HG03457 (cell line): ENCODE measurements at regions not wholly inside any gene's neighbourhood (a gene's known extent, or its start where the extent isn't known, plus 50 kb on each side); places are given as distances from the start of the nearest gene placed in this dataset.

Experiments
- ATAC-seq: cut with Tn5 transposase; IDR thresholded peaks from one replicate; pipeline ENCODE4 v1.9.1; 2021; ENCODE audit warnings: moderate number of reproducible peaks; ENCODE audit not compliant: unreplicated experiment

DNA sequence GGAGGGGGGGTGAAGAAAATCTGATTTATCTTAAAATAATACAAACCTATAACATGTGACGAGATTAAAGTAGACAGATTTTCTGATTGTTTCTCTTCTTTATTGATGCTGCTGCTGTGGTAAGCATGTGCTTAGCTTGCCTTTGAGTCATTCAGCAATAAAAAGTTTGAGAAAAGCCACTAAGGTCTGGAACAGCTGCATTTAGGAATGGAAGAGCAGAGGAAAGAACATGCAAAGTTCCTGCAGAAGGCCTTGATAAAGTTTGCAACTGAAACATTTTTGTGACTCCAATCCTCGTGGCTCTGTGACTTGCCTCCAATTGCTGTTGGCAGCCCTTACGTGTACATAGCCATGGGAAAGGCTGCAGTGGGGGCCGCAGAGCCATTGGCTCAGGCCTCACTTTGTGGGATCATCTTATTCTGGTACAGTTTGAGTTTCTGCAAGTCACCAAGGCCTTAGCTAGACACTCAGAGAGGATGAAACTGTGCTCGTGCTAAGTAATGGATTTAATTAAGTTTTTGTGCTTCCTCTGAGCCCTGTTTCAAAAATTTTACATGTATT is 370.2 kb downstream of the AASDHPPT start:
- ATAC-seq, result no peak

DNA sequence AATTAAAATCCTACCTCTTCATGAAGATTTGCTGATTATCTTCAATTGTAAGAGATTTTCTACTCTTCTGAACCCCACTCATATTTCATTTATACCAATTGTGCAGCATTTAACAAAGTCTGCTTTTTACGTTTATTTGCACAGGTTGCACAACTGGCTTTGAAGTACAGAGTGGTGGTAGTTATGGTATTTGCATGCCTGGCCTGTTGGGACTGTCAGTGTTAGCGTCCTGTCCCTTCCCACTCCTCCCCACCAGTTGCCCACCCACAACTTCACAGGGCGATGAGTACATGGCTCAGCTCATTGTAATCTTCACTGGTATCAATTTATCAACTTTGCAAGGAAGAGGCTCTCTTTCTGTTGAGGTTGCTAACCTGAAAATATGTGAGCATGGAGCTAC is 372.3 kb downstream of the AASDHPPT start:
- no peak for ATAC-seq

DNA sequence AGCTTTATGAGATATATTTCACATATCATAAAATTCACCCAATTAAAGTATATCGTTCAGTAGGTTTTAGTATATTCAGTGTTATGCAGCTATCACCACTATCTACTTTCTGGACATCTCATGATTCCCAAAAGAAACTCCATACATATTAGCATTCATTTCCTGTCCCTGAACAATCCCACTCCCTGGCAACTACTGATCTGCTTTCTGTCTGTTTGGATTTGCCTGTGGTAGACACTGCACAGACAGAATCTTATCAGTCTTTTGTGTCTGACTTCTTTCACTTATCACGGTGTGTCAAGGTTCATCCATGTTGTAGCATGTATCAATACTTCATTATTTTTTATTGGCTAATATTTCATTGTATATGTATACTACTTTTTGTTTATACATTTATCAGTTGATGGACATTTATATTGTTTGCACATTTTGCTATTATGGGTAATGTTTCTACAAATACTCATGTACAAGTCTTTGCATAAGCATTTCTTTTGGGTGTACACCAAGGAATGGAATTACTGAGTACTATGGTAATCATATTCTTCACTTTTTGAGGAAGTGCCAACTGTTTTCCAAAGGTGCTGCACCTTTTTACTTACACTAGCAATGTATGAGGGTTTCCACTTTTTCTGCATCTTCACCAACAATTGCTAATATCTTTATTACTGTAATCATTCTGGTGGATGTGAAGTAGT is 373.9 kb downstream of the AASDHPPT start:
- ATAC-seq, result no peak

DNA sequence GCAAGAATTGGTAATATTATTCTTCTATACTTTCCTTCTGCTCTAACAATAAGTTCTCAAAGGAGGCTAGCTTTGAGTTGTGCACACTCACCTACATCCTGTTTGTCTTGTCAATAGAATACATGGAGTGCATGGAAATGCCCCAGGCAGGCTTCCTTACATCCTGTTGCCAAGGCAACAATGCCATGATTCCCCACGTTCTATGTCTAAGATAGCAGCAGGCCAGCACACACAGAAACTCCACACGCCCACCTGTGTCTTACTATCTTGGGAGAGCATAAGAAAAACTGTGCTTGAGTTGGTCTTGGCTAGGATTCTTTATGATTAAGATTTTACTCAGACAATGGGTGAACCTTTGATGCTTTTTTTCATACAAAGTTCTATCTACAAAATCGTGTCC is 379.2 kb downstream of the AASDHPPT start:
- no peak for ATAC-seq

DNA sequence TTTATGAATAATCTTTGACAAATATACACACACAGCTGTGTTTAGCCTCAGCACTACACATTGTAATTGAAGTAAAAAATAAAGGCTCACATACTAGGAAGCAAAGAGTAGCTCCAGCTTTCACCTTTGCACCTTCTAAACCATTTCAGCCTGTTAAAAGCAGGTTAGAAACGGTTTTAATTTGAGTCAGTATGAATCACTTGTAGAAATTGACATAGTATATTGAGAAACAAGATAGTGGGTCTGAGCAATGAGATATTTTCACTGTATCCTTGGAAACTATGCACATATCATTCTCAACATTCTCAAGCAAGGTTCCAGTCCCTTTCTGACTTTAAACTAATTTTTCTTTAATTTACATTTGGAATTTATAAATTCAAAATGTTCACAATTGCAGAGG is 380.3 kb downstream of the AASDHPPT start:
- ATAC-seq, result no peak

DNA sequence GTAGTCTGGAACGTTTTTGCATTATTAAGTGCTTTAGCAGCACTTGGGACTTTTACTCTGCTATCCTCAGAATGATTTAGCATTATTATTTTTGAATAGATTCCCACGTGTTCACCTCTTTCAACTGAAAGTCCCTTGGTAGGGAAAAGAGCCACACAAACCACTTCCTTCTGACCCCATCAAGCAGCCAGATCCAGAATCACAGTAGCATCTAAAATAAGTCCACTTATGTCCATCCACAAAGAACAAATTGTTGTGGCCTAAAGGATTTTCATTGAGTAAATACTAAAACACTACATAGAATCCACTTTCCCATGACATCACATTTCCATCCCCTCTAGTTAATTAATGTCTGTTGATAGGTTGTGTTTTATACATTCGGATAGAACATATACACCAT is 381.7 kb downstream of the AASDHPPT start:
- ATAC-seq, result no peak

DNA sequence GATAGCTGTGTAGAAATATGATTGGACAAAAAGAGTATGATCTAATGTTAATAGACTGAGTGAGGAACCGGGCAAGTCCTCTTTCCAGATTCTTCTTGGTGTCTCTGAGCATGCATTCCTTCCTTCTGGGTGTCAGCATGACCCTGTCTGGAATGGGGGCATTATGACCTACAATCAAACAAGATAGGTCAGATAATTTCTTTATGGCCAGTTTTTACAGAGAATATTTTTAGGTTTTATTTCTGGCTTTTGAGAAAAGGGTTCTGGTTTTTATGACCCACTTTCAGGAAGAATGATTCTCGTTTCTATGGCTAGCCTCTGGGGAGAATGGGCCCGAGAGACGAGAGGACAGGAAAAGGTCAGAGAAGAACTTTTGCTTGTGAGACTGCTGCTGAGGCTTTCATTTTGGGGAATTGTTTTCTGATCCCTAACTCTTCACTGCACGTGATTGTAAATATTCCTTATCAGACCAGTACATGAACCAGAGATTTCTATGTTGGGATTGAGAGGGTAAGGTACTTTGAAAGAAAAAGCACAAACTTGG is 383.8 kb downstream of the AASDHPPT start:
- ATAC-seq, result no peak

DNA sequence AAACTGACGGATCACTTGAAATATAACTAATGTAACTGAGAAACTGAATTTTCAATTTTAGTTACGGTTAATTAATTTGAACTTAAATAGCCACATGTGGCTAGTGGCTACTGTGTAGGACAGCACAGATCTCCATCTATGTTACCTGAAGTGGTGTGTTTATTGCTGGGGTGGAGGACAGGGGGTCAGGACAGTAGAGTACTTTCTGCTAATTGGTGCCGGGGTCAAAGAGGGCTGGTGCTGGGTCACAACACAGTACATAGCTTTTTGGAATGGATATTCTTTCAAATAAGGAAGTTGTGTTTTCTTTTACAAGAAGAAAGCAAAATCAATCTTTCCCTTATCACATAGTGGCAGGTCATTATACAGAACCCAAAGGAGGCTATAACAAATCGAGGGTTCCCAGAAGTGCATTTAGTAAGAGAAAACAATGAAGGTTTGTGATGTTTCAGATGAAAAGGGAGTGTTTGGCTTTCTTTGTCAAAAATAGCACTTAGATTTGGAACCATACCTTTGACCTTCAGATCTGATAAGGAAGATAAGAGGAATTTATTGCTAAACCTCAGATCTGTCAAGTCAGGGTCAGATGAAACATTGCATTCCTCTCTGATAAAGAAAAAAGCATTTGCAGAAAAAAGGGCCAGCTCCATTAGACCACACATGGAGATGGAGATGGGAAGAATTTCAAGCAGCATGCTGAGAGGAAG is 384.5 kb downstream of the AASDHPPT start:
- ATAC-seq, result no peak

DNA sequence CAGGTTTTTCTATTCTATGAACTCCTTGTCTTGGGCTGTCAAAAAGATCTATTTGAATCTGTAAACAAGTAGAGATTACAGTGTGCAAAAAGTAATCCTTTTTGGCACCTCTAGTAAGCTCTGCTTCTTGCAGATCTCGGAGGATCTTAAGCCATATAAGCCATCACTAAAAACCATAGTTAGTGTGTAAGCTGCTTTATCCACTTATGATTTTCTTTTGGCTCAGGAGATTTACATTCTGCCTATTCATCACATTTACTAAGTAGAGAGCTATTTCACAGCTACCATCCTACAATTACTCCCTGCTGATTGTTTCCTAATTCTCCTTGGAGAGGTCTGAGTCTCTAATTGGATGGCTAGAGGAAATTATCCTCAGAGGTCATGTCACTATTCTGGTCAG is 385.7 kb downstream of the AASDHPPT start:
- ATAC-seq, result no peak

DNA sequence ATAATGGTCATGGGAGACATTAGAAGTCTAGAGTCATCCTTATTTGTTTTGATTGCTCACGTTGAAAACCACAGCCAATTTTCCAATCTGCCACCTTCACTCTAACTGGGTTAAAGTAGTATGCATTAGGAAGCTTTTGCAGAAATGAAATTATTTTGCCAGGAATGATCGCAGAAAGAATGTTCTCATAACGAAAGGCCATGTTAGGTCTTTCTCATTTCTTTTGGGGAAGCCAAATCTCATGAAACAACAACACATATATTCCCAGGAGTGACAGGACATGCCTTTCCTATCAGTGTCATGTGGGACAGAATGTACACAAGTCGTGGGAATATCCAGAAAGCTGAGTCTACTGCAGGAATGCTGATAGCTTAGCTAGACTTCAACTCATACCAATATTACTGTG is 386.3 kb downstream of the AASDHPPT start:
- ATAC-seq, result no peak

DNA sequence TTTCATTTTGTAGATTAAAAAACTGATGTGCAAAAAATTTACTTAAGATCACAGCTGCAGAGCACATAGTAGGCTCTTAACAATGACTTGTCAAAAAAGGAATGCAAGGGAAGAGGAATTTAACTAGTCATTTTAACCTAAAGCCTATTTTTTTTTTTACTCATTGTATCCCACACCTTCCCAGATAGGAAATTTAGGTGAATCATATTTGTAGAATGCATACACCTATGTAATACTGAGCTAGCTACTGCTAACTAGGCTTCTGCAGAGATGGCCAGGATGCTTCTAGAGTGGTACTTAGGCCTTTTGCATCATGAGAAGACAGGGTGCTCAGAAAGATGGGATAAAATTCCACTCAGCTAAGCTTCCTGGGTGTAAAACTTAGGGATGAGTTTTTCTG is 387.3 kb downstream of the AASDHPPT start:
- no peak for ATAC-seq

DNA sequence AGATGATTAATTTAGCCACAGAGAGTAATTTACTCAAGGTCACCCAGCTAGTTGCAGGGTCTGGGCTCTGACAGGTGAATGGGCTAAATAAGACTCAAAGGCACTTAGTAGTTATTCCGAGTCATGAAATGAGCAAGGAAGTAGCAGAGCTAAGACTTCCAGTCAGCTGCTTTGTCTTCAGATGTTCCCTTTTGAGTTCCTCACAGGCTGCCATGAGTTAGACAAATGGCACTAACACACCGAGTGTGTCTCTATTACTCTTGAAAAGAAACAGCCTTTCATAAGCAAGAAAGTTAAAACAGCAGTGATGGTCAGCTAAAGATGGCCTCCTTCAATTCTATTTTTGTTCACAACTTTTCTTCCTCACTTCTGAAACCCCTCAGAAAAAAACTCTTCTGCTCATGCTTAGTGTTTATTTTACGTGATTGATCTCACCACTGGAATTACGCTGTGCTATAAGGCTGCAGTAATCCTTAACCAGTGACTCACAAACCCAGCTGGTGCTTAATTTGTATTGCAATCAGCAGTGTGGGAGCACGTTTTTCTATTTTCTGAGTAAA is 389.1 kb downstream of the AASDHPPT start:
- ATAC-seq, result no peak

DNA sequence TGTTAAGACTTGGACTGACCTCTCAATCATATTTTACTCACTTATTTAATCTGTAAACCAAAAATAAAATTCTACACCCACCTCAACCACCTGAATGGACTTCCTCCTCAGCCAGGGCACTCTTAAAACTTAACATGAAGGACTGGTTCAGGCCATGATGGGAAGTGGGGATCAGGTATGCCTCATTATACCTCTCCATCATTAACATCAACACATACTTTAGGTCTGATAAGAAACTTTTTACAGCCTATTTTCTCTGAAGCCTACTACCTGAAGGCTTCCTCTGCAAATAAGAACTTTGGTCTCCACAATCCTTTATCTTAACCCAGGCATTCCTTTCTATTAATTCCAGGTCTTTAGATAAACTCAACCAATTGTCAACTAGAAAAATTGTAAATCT is 390.0 kb downstream of the AASDHPPT start:
- ATAC-seq, result no peak

DNA sequence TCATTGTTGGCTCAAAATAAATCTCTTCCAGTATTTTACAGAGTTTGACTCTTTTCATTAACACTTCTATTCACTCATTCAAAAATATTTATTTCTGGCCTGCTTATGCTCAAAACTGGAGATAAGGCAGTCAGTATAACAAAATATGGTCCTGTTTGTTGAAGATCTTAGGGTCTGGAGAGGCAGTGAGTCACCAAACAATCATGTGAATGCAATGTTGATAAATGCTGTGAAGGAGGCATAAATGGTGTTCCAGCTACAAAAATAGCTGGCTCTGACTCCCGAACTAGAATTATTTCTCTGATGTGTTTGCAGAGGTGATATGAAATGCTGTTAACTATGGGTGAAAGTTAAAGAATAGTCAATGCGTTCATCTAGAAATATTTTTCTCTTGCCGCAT is 390.6 kb downstream of the AASDHPPT start:
- ATAC-seq, result no peak

DNA sequence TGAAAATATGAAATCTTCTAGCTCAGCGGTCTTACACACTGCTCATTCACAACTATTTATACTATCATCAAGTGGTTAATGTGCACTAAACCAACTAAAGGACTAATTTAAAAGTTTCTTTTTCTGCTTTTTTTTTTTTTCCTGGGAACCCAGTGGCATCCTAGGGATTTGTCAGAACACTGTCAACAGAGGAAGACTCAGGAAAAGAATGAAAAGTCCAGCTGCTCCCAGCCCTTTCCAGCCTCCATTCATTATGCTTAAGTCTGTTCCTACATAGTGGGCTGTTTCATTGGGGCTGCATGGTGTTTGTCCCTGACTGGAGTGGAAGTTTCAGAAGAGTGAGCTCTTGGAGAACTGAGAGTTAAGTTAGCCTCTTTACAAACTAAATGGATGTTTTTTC is 391.1 kb downstream of the AASDHPPT start:
- ATAC-seq, result no peak

DNA sequence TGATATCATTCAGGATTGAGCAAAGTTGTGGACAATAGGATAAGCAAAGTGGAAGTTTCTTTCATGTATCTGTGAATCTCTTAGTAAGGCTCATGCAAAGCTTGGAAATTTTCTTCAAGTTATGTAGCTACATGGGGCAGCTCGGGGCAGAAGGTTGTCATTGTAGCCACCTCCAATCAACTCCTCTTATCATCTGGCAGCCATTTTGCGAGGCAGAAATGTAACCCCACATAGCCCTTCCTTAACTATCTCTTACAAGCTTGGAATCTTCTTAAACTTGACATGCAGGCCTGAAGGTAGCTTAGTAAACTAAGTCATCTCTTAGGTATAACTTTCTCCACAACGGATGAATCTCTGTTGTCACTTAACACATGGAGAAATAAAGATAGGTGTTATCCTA is 392.8 kb downstream of the AASDHPPT start:
- ATAC-seq, result no peak

DNA sequence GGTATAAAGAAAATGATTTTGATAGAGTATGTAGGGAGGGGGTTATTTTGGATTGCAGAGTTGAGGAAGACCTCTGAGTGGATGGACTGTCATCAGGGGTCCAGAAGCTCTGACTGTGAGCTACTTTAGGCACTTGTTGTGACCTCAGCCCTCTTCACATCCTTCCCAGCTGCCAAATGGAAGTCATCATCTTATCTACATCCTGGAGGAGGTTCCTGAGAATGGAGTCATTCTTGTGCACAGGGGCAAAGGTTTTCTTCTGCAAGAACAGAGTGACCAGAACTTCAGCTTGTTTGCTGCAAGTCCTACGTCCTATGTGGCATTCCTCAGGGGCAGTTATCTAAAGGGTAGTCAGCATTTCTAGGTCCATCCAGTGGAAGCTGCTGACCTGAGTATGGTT is 393.8 kb downstream of the AASDHPPT start:
- ATAC-seq, result no peak

DNA sequence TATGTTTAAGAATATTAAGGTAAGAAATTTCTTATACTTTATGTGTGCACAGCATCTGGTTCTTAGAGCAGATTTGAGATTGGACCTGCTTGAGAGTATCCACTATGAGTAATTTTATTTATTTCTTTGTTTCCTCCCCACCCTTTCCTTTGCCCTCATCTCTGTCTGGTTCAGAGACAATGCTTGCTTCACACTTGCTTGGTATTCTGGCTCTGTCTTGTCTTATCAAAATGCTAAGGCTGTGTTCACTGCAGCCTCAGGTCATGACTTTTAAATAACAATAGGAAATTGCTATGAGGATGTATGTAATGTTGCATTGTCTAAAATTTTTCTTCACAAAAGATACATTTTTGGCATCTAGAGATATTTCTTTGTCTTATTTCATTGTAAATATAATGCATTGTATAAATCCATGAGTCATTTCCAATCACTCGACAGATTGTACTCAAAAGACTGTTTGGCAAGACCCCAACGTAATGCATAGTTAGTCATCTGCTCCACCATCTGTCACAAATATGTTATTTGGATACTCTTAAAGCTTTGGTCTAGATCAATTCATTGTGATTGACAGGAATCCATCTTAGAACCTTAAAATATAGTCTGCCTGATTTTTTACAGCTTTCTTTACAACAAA is 395.7 kb downstream of the AASDHPPT start:
- no peak for ATAC-seq

DNA sequence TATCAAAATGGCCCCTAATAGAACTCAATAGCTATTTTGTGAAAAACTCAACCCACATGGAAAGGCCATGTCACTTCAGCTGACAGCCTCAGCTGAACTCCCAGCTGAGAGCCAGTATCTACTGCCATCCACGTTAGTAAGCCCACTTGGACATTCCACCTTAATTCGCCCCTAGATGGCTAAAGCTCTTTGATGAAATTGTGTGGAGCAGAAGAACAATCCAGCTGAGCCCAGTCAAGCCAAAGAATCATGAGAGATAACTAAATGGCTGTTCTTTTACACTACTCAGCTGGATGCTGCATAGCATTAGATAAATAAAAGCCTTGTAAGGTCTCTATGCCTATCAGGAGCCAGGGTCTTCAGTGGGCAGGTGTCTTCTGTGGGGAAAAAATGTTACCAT is 396.8 kb downstream of the AASDHPPT start:
- no peak for ATAC-seq

DNA sequence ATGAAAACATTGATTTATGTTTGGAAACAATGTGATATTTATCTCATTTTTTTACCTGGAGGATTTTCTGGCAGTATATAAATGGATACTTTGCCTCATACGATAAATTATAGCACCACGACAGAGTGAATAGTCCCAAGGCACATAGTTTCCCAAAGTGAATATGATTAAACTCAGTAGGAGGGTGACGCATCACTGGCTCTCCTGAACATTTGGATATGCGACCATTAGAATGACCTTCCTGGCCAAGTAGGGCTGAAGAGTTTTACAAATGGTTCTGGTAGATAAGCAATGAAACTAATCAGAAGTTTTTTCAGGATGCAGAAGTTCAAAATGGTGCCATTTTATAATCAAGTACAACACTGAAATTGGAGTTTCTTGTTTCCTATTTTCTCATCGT is 397.7 kb downstream of the AASDHPPT start:
- ATAC-seq, result no peak

DNA sequence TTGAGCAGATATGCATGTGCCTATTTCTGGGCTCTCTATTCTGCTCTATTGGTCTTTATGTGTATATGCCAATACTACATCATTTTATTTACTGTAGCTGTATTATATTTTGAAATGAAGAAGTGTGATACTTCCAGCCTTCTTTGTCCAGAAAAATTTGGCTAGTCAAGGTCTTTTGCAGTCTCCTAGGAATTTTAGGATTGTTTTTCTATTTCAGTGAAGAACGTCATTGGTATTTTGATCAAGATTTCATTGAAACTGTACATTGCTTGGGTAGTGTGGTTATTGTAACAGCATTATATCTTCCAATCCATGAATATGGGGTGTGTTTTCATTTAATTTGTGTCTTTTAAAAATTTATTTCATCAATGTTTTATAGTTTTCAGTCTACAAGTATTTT is 400.3 kb downstream of the AASDHPPT start:
- no peak for ATAC-seq
